ENCODE measurements at regions not wholly inside any gene's neighbourhood (a gene's known extent, or its start where the extent isn't known, plus 50 kb on each side); places are given as distances from the start of the nearest gene placed in this dataset.
"Not testable (repeated sequence)": the region's sequence is repeated elsewhere in the genome, so short reads cannot be mapped to it uniquely, and the experiment has no call there.

DNA sequence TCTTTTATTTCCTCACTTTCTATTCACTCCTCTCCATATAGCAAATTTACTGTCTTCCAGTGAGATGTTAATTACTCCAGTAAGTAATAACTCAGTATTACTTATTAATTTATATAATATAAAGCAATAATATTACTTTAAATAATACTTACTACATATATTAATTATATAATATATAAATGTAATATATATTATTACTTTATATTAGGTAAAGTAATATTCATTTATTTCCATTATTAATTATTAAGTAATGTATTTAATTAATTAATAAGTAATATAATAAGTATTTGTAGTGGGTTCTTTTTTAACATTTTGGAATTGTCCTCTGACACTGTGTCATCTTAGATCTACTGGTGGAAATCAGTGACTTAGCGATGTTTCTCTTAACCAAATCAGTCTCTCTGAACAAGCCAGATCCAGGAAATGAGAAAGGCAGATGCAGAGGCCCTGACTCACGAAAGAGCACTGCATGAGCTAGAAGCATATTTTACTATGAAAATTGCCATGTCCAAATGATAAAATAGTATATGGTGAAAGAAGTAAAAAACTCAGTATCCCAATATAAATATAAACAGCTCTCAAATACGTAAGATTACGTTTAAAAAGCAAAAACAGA, 115.9 kb downstream of the DSEL start:
- H3K27ac Mint-ChIP-seq = no peak overlapping the region
- H3K36me3 Mint-ChIP-seq = peaks cover 0 to 10% of the 10 kb centered on the region in 2 donors
- DNase-seq (ENCODE audit: low spot score in 2 of 2) (no peak), ATAC-seq (no peak)
- peaks cover 15% of the 10 kb centered on the region in 2 donors for H3K9me3 Mint-ChIP-seq

DNA sequence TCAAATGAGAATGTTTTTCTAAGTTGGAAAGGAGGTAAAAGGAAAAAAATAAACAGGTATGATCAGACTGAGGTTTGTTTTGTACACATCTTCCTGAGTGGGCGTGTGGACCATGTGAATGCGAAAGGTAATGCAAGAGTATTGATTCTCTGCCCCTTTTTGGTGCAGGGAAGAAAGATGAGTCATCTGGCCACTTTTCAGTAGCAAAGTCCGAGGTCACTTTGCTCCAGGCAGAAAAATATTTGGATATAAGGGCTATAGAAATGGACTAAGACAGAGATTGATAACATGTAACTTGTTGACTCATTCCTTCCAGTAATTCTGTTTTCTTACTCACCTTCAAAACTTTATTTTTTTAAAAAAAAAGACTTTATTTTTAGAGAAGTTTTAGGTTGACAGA, 130.5 kb downstream of the DSEL start:
- DNase-seq (ENCODE audit: low spot score in 2 of 2) (no peak), ATAC-seq (peak in 1 of 2 donors; percentile 48)
- Mint-ChIP-seq H3K27ac (no peak overlapping the region), H3K36me3 (no peaks in the 10 kb centered on the region), H3K9me3 (peaks cover 3 to 4% of the 10 kb centered on the region in 2 donors)

DNA sequence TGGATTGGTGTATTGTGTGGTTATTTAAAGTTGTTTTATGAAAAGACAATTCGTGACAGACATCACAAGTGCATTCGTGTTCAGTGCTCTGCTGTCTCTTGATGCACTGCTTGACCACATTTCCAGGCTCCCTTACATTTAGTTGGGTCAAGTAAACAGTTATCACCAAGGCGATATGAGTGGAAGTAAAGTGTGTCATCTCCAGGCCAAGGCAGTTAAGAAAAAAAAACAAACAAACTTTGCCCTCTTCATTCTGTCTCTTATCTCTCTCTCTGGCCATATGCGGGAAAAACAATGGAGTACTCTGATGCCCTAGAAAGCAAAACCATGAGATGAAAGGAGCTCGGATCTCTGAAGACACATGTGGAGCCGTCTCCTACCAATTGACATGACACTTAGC, 131.1 kb downstream of the DSEL start:
- H3K36me3 Mint-ChIP-seq = no peaks in the 10 kb centered on the region
- DNase-seq (ENCODE audit: low spot score in 2 of 2) = no peak
- no peak for ATAC-seq
- peaks cover 3 to 4% of the 10 kb centered on the region in 2 donors for H3K9me3 Mint-ChIP-seq
- H3K27ac Mint-ChIP-seq = no peak overlapping the region

DNA sequence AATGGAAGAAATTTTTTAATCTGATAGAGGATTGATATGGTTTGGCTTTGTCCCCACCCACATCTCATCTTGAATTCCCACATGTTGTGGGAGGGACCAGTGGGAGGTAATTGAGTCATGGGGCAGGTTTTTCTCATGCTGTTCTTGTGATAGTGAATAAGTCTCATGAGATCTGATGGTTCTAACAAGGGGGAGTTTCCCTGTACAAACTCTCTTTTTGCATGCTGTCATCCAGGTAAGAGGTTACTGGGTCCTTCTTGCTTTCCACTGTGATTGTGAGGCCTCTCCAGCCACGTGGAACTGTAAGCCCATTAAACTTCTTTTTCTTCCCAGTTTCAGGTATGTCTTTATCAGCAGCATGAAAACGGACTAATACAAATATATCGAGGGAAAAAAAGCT, 132.5 kb downstream of the DSEL start:
- not testable (repeated sequence) for H3K36me3 Mint-ChIP-seq; DNase-seq (ENCODE audit: low spot score in 2 of 2); H3K27ac Mint-ChIP-seq; ATAC-seq; H3K9me3 Mint-ChIP-seq

DNA sequence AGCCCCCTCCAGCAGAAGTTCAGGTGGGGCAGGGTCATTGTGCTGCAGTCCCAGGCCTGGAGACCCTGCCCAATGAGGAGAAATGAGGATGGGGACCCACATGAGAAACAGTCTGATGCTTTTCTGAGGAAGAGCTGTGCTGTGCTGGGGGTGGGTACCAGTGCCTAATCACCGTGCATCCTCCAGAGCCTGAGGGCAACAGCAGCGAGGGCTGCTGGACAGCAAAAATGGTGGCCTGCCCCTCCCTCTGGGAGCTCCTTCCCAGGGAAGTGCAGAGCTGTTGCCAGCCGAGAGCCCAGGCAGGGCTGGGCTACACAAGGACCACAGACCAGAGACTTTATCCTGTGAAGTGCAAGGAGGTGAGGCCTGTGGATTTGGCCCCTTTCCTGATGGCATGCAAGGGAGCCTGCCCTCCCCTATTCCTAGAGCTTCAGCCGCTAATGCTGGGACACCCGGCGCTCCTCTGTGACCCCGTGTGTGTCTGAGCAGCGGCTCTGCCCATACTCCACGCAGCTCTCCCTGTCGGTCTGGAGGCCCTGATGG, 134.8 kb downstream of the DSEL start:
- Mint-ChIP-seq H3K27ac (no peak overlapping the region), H3K9me3 (peaks cover 0 to 3% of the 10 kb centered on the region in 2 donors), H3K36me3 (no peaks in the 10 kb centered on the region)
- DNase-seq (ENCODE audit: low spot score in 2 of 2) (no peak), ATAC-seq (no peak)

DNA sequence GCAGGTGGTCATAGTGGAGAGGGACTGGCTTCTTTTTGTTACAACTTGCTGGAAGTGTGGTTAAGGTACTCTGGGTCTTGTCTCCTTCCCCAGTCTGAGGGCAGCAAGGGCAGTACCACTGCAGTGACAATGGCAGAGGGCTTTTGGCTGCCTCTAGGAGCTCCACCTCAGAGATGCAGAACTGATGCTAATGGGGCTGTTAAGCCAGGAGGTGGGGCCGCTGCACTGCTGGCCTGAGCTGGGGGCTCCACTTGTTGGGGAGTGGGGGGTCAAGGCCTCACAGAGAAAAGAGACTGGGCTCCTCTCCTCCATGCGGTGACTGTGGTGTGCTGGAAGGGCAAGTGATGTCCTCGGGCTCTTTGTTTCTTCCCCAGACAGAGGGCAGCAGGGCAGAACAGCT, 135.7 kb downstream of the DSEL start:
- Mint-ChIP-seq H3K27ac (no peak overlapping the region), H3K36me3 (no peaks in the 10 kb centered on the region), H3K9me3 (peaks cover 0 to 3% of the 10 kb centered on the region in 2 donors)
- DNase-seq (ENCODE audit: low spot score in 2 of 2) (no peak), ATAC-seq (no peak)

DNA sequence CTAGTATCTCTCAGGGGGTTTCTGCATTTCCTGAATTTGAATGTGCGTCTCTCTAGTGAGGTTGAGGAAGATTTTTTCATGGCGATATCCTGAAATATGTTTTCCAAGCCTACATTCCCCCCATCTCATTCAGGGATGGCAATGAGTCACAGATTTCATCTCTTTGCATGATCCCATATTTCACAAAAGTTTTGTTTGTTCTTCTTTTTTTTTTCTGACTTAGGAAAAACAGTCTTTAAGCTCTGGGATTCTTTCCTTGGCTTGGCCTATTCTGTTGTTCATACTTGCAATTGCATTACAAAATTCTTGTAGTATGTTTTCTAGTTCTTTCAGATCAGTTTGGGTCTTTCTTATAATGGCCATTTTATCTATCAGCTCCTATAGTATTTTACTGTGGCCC, 136.5 kb downstream of the DSEL start:
- no peaks in the 10 kb centered on the region for H3K36me3 Mint-ChIP-seq
- no peak overlapping the region for H3K27ac Mint-ChIP-seq
- H3K9me3 Mint-ChIP-seq = peaks cover 0 to 3% of the 10 kb centered on the region in 2 donors
- DNase-seq (ENCODE audit: low spot score in 2 of 2) (no peak), ATAC-seq (no peak)

DNA sequence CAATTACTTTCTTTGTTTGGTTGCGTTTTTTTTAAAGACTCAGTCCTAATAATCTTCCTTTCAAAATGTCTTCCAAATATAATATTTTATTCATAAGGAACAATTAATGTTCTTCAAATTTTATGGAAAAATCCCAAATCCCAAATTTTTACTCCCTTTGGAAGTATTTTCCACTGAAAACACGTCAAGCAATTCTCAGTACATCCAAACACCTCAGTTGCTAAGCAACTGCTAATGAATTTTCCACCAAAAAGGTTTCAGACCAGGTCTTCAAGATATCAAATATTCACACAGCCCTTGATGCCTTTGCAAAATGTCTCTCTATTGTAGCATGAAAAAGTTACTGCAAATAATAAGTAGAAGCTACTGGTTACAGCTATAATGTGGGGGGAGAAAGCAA, 140.1 kb downstream of the DSEL start:
- DNase-seq (ENCODE audit: low spot score in 2 of 2) (no peak), ATAC-seq (no peak)
- Mint-ChIP-seq H3K36me3 (no peaks in the 10 kb centered on the region), H3K27ac (no peak overlapping the region), H3K9me3 (peaks cover 0 to 3% of the 10 kb centered on the region in 2 donors)

DNA sequence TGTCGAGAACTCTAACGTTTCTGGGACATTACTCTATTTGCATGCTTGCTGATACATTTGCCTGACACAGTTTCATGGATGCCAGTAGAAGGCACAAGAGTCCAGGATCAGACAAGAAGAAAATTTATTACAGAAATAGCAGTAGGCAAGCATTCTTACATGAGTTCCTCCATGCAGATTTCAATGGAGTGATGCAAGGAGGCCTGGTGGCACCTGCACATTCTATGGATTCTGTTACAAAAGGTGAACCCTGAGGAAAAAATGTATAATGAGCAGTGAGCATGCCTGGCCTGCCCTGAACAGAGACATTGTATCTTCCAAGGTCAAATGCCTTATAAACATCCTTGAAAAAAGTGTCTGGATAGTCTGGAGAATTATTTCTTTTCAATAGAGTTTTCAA, 142.9 kb downstream of the DSEL start:
- DNase-seq (ENCODE audit: low spot score in 2 of 2) = no peak
- ATAC-seq = no peak
- Mint-ChIP-seq H3K9me3 (peaks cover 0 to 2% of the 10 kb centered on the region in 2 donors), H3K36me3 (no peaks in the 10 kb centered on the region), H3K27ac (no peak overlapping the region)

DNA sequence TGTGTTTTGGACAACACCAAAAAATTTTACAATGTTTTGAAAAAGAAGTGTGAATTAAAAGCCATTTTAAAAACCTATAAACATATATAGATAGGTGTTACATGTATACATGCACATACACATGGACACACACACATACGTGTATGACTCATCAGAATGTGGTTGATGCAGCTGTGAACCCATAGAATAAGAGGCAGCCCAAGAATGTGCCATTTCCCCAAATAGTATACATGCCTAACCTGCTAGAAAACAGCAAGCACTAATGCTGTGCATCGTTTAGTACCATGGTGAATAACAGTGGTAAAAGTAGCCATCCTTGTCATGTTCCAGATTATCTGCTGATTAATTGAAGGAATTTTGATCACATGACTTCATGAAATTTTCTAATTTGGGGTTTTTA, 149.0 kb downstream of the DSEL start:
- DNase-seq (ENCODE audit: low spot score in 2 of 2) (no peak), ATAC-seq (peak in 1 of 2 donors; percentile 46)
- no peak overlapping the region for H3K27ac Mint-ChIP-seq
- no peaks in the 10 kb centered on the region for H3K36me3 Mint-ChIP-seq
- H3K9me3 Mint-ChIP-seq = no peaks in the 10 kb centered on the region

DNA sequence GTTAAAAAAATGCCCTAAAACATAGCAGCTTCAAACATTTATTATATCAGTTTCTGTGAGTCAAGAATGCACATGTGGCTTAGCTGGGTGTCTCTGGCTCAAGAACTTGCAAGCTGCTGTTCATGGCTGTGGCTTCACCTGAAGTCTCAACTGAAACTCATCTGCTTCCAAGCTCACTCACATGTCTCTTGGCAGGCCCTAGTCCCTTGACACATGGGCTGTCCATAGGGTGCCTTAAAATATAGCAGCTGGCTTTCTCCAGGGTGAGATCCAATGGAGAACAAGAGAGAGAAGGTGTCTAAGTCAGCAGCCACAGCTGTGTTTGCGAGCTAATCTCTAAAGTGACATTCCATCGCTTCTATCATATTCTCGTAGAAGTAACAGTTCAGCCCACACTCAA, 152.8 kb downstream of the DSEL start:
- Mint-ChIP-seq H3K27ac (no peak overlapping the region), H3K36me3 (no peaks in the 10 kb centered on the region), H3K9me3 (no peaks in the 10 kb centered on the region)
- no peak for DNase-seq (ENCODE audit: low spot score in 2 of 2)
- no peak for ATAC-seq

DNA sequence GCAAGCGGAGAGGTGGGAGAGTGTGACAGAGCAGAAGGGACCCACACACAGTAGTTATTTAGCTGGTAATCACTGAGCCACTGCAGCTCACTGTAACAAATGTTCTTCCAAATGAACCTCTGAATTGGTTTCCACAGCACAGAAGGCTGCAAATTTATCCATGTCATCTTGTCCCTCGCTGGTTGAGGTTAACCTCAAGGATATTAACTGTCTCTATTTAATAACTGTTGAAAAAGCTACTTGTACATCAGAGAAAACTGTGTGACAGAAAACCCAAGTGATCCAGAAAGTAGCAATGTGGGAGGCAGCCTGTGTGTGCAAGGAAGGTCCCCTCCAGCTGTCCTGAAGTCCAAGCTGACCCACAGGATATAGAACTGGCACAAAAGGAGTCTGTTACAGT, 153.6 kb downstream of the DSEL start:
- DNase-seq (ENCODE audit: low spot score in 2 of 2) (no peak), ATAC-seq (no peak)
- Mint-ChIP-seq H3K27ac (no peak overlapping the region), H3K9me3 (peaks cover 0 to under 1% of the 10 kb centered on the region in 2 donors), H3K36me3 (peaks cover 0 to under 1% of the 10 kb centered on the region in 2 donors)

DNA sequence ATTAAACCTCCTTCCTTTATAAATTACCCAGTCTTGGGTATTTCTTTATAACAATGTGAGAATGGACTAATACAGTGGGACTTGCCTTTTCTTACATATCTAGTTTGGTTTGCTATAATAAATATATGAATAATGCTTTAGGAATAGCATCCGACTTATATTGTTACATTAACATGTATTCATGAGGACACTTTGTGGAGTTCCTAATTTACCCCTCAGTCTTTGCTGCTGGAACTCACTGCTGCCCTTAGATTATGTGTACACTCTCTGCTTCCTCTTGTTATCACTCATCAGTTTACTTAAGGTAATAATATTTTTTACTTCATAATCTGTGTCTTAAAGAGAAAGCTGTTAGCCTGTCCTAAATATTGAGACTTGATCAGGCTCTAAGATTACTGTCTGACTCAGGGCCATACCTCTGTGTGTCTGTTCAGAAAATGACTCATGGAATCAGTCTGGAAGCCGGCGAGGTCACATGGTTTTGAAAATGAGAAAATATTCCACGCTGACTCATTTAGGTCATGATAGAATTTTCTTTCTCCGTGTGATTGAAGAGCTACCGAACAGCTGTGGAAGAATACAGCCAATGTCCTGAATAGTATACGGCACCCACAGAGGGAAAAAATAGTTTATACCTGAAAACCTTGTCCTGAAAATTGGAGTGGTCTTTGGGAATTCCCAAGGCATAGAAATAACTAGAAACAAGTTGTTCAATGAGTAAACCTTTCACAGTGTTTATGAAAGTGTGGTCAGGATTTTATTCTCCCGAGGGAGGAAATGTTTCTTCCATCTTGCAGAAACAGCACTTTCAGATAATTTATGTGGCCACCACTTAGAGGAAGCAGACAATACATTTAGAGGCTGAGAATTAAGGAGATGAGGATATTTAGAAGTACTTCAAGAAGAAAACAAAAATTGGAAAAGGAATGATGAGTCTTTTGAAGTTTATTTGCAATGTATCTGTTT, 156.4 kb downstream of the DSEL start:
- H3K27ac Mint-ChIP-seq = peak overlapping the region; percentile 75 to 85
- ATAC-seq (peak; percentile 99), DNase-seq (ENCODE audit: low spot score in 2 of 2) (peak in 1 of 2 donors; percentile 17)
- peaks cover 4 to 13% of the 10 kb centered on the region in 2 donors for H3K36me3 Mint-ChIP-seq
- H3K9me3 Mint-ChIP-seq = peaks cover 3 to 5% of the 10 kb centered on the region in 2 donors

DNA sequence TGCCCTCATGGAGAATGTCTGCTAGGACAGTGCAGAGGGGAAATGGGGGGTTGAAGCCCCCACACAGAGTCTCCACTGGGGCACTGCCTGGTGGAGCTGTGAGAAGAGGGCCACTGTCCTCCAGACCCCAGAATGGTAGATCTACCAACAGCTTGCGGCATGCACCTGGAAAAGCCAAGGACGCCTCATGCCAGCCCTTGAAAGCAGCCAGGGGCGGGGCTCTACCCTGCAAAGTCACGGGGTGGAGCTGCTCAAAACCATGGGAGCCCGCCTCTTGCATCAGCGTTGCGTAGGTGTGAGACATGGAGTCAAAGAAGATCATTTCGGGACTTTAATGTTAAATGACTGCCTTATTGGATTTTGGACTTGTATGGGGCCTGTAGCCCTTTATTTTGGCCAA, 157.6 kb downstream of the DSEL start:
- ATAC-seq = no peak

DNA sequence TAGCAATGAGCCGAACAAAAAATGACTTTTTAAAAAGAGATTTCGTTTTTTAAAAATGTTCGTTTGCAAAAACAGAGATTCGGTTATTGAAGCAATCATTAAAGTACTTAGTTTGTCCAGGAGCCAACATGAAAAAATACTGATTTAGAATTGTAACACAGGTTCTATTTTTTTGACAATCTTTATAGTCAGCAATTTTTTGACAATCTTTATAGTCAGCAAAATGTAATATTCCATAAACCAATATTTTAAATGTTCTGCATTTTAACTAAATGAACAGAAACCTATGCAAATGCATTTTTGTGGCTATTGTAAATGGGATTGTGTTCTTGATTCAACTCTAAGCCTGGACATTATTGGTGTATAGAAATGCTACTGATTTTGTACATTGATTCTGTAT, 161.8 kb downstream of the DSEL start:
- Mint-ChIP-seq H3K36me3 (peaks cover 4 to 13% of the 10 kb centered on the region in 2 donors), H3K9me3 (peaks cover 3 to 5% of the 10 kb centered on the region in 2 donors), H3K27ac (no peak overlapping the region)
- no peak for DNase-seq (ENCODE audit: low spot score in 2 of 2)
- no peak for ATAC-seq

More for the DNA sequence above, 157.6 kb downstream of the DSEL start:
- no peak overlapping the region for H3K27ac Mint-ChIP-seq
- H3K9me3 Mint-ChIP-seq = peaks cover 3 to 5% of the 10 kb centered on the region in 2 donors
- peaks cover 4 to 13% of the 10 kb centered on the region in 2 donors for H3K36me3 Mint-ChIP-seq
- no peak for DNase-seq (ENCODE audit: low spot score in 2 of 2)

DNA sequence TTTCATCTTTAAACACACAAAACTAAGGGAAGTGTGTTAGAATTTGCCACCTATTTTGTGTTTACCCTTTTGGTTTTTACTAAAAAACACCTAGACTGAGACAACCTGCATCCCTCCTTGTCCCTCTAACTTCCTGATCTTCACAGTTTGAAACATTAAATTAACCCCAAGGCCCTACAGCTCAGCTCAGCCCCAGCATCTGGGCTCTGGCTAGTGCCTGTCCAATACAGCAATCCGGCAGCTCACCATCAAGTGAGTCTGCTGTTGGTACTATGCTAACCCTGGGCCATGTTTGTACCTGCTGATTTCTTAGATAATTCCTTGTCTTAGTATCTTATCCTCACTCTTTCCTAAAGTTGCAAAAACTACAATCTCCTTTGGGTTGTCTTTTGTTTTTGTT, 162.4 kb downstream of the DSEL start:
- Mint-ChIP-seq H3K27ac (no peak overlapping the region), H3K36me3 (peaks cover 4 to 13% of the 10 kb centered on the region in 2 donors), H3K9me3 (peaks cover 3 to 5% of the 10 kb centered on the region in 2 donors)
- DNase-seq (ENCODE audit: low spot score in 2 of 2) (no peak), ATAC-seq (no peak)

DNA sequence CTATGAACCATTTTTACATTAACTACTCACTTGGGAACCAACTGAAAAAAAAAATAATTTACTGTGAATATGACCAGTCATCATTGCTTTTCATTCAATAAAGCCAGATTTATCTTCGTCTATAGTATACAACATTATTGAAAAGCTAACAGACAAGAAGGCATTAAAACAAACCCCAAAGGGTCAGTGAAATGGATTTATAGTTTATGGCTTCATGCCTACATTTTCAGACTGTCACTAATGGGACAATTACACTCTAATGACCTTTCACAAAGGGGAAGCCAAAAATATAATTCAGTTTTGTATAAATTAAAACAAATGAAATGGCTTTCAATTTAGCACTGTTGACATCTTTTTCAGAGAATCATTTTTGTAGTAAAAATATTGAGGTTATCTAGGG, 169.1 kb downstream of the DSEL start:
- H3K27ac Mint-ChIP-seq = no peak overlapping the region
- H3K9me3 Mint-ChIP-seq = no peaks in the 10 kb centered on the region
- no peak for ATAC-seq
- no peaks in the 10 kb centered on the region for H3K36me3 Mint-ChIP-seq
- no peak for DNase-seq (ENCODE audit: low spot score in 2 of 2)

All from activated naive CD4-positive, alpha-beta T cell treated with anti-CD3 and anti-CD28 coated beads, Interleukin-2, amount 50 U/mL, for 72 hours (primary cell).